Astrocyte of the spinal cord (primary cell): ENCODE measurements at regions not wholly inside any gene's neighbourhood (a gene's known extent, or its start where the extent isn't known, plus 50 kb on each side); places are given as distances from the start of the nearest gene placed in this dataset.
"Not testable (repeated sequence)": the region's sequence is repeated elsewhere in the genome, so short reads cannot be mapped to it uniquely, and the experiment has no call there.

ENCODE experiments used
- DNase-seq: peaks from one replicate; pipeline ENCODE4 v3.0.0; 2011; ENCODE audit warnings: low read depth, low spot score
- H3K4me3 ChIP-seq: 2 replicates; pipeline ENCODE4 v1.5.1; 2011; ENCODE audit warnings: low read depth, mild to moderate bottlenecking, low read length, moderate library complexity
- CTCF ChIP-seq: IDR thresholded peaks from 2 replicates; pipeline ENCODE4 v1.5.1; 2012; ENCODE audit warnings: low read depth, mild to moderate bottlenecking, low read length, inconsistent platforms
- in situ Hi-C: cut with HindIII; loops from 2 replicates; pipeline ENCODE4 v1.10.0; 2017; ENCODE audit warnings: low sequenced_read_pairs

- TF ChIP-seq CTCF: no peak
- no peak for DNase-seq
- H3K4me3 ChIP-seq: no peak overlapping the region
- in situ Hi-C loops: no loop called here
Measured at GRCh38 chrX:65331371-65331770, 203.2 kb downstream of the LAS1L start.

- no peak for TF ChIP-seq CTCF
- in situ Hi-C loops: no loop called here
- DNase-seq: no peak
- H3K4me3 ChIP-seq: no peak overlapping the region
Measured at GRCh38 chrX:65300104-65300809, 234.3 kb downstream of the LAS1L start.

- DNase-seq, H3K4me3 ChIP-seq, in situ Hi-C loops: not testable (repeated sequence)
Measured at GRCh38 chrX:65282905-65283304, 251.7 kb downstream of the LAS1L start.

GRCh38 chrX:65273152-65273551, 261.4 kb downstream of the LAS1L start:
- H3K4me3 ChIP-seq: no peak overlapping the region
- no peak for DNase-seq
- no peak for TF ChIP-seq CTCF
- in situ Hi-C loops: no loop called here

- no peak for TF ChIP-seq CTCF
- in situ Hi-C loops: no loop called here
- no peak overlapping the region for H3K4me3 ChIP-seq
- no peak for DNase-seq
Measured at GRCh38 chrX:65266482-65266881, 268.1 kb downstream of the LAS1L start.

GRCh38 chrX:65253817-65254216, 277.6 kb upstream of the ZC4H2 start:
- in situ Hi-C loops: no loop called here
- TF ChIP-seq CTCF: no peak
- H3K4me3 ChIP-seq: no peak overlapping the region

GRCh38 chrX:65241059-65241721, 264.9 kb upstream of the ZC4H2 start:
- DNase-seq: no peak
- no peak overlapping the region for H3K4me3 ChIP-seq
- no peak for TF ChIP-seq CTCF
- in situ Hi-C loops: no loop called here

More at GRCh38 chrX:65253817-65254216, 277.6 kb upstream of the ZC4H2 start:
- no peak for DNase-seq
